NCI-H187 (cell line): ENCODE measurements at regions not wholly inside any gene's neighbourhood (a gene's known extent, or its start where the extent isn't known, plus 50 kb on each side); places are given as distances from the start of the nearest gene placed in this dataset.
"Not testable (repeated sequence)": the region's sequence is repeated elsewhere in the genome, so short reads cannot be mapped to it uniquely, and the experiment has no call there.

ENCODE experiments used
- DNase-seq, 2 experiments: peaks; one replicate each; lab custom pipeline; 2025; lab: John Stamatoyannopoulos, UW

GRCh38 chr15:92804610-92804936, 95.6 kb upstream of the CHD2 start:
- not testable (repeated sequence) for DNase-seq

- no peak for DNase-seq
Observed at GRCh38 chr15:92805080-92805690, 94.9 kb upstream of the CHD2 start.

- not testable (repeated sequence) for DNase-seq
Observed at GRCh38 chr15:92806171-92806570, 94.0 kb upstream of the CHD2 start.

GRCh38 chr15:92806763-92807162, 93.4 kb upstream of the CHD2 start:
- no peak for DNase-seq

- DNase-seq: no peak
Observed at GRCh38 chr15:92807971-92808571, 92.1 kb upstream of the CHD2 start.

- peak in 1 of 2 experiments; percentile 58 for DNase-seq
Observed at GRCh38 chr15:92808598-92809063, 91.5 kb upstream of the CHD2 start.

GRCh38 chr15:92809064-92809879, 90.9 kb upstream of the CHD2 start:
- DNase-seq: peak; percentile 98 to 99

GRCh38 chr15:92809880-92810361, 90.2 kb upstream of the CHD2 start:
- peak in 1 of 2 experiments; percentile 67 for DNase-seq

- DNase-seq: peak; percentile 70 to 88
Observed at GRCh38 chr15:92810418-92811138, 89.5 kb upstream of the CHD2 start.

GRCh38 chr15:92811148-92811913, 88.8 kb upstream of the CHD2 start:
- peak; percentile 17 to 29 for DNase-seq

- no peak for DNase-seq
Observed at GRCh38 chr15:92812271-92812670, 87.9 kb upstream of the CHD2 start.

GRCh38 chr15:92813485-92813884, 86.6 kb upstream of the CHD2 start:
- no peak for DNase-seq

GRCh38 chr15:92817339-92817886, 82.7 kb upstream of the CHD2 start:
- DNase-seq: peak; percentile 25 to 52

GRCh38 chr15:92818651-92819277, 81.4 kb upstream of the CHD2 start:
- peak; percentile 57 to 82 for DNase-seq

GRCh38 chr15:92819278-92820235, 80.6 kb upstream of the CHD2 start:
- peak in 1 of 2 experiments; percentile 87 for DNase-seq

GRCh38 chr15:92820236-92821021, 79.7 kb upstream of the CHD2 start:
- DNase-seq: peak; percentile 95 to 97

- DNase-seq: peak; percentile 56 to 58
Observed at GRCh38 chr15:92821491-92822116, 78.5 kb upstream of the CHD2 start.
